Skeletal muscle cell (primary cell): ENCODE measurements at regions not wholly inside any gene's neighbourhood (a gene's known extent, or its start where the extent isn't known, plus 50 kb on each side); places are given as distances from the start of the nearest gene placed in this dataset.
"Not testable (repeated sequence)": the region's sequence is repeated elsewhere in the genome, so short reads cannot be mapped to it uniquely, and the experiment has no call there.

ENCODE experiments used
- DNase-seq: peaks from one replicate; pipeline ENCODE4 v3.0.0-alpha.2; 2010; ENCODE audit warnings: low read depth
- H3K4me3 ChIP-seq: 2 replicates; pipeline ENCODE4 v1.5.1; 2011; ENCODE audit warnings: low read depth, mild to moderate bottlenecking, control low read depth, low read length, moderate library complexity

- no peak overlapping the region for H3K4me3 ChIP-seq
- DNase-seq, result no peak
Measured at GRCh38 chr18:71443706-71444480, 1100.2 kb downstream of the CBLN2 start.

GRCh38 chr18:71442731-71443141 is 1101.4 kb downstream of the CBLN2 start:
- DNase-seq, result no peak
- no peak overlapping the region for H3K4me3 ChIP-seq

- H3K4me3 ChIP-seq, result no peak overlapping the region
- DNase-seq, result no peak
Measured at GRCh38 chr18:71441156-71441555, 1103.0 kb downstream of the CBLN2 start.

DNA sequence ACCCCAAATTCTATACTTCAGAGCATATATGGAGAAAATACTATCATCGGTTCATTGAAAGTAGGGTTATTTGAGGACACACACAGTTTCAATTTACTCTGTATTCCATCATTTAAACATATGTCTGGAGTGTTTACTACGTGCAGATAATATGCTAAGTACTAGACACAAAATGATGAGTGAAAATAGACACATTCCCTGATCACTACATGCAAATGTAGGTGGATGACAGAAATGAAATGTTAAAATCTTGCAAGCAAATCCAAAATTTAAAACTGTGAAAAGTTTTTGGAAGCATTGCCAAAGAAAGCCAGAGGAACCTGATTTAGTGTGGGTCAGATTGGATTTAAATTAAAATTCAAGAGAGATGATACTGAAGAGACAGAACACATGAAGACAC is 1106.6 kb downstream of the CBLN2 start:
- no peak overlapping the region for H3K4me3 ChIP-seq
- DNase-seq, result no peak

DNA sequence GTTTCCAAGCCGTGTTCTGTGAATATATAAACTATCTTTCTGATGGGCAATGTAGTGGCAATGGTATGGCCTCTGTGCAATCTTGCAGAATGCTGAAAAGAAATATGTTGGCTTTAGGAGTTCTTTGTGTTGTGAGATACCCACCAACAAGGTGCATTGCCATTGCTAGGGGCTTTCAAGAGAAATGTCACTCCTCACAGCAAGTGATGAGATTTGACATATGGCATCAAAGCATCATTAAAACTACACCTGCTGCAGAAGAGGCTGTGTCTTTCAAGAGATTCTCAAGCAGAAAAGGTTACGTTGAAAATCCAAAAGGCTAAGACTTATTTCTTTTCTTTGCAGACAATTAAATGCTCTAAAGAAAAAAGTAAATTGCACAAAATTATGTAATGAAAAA is 1110.8 kb downstream of the CBLN2 start:
- H3K4me3 ChIP-seq, result no peak overlapping the region
- no peak for DNase-seq

GRCh38 chr18:71431689-71432088 is 1112.5 kb downstream of the CBLN2 start:
- H3K4me3 ChIP-seq, result no peak overlapping the region
- no peak for DNase-seq

GRCh38 chr18:71431171-71431570 is 1113.0 kb downstream of the CBLN2 start:
- H3K4me3 ChIP-seq, result no peak overlapping the region
- DNase-seq, result no peak

- no peak overlapping the region for H3K4me3 ChIP-seq
- no peak for DNase-seq
Measured at GRCh38 chr18:71426441-71426840, 1117.7 kb downstream of the CBLN2 start.

- H3K4me3 ChIP-seq, result no peak overlapping the region
- no peak for DNase-seq
Measured at GRCh38 chr18:71405169-71405809, 1116.4 kb downstream of the SOCS6 start.

GRCh38 chr18:71403501-71403900 is 1114.7 kb downstream of the SOCS6 start:
- DNase-seq, result no peak
- no peak overlapping the region for H3K4me3 ChIP-seq

DNA sequence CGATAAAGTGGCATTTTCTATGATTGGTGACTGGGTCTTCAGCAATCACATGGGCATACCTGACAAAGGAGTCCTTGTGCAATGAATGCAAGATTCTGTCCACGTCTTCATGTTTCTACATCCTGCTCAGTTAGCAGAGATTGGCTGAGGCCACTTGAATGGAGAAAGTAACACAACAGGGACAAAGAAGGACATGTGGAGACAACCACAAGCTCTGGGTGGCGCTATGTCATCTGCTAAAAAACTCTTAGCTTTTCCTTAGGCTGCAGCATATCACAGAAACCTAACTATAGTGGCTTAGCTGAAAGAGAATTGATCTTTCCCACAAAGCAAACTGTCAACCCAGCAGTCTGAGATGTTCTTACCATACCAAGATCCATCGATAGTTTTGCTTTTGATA is 1109.7 kb downstream of the SOCS6 start:
- DNase-seq, result no peak
- no peak overlapping the region for H3K4me3 ChIP-seq

GRCh38 chr18:71388148-71388547 is 1099.3 kb downstream of the SOCS6 start:
- DNase-seq, result no peak
- no peak overlapping the region for H3K4me3 ChIP-seq

DNA sequence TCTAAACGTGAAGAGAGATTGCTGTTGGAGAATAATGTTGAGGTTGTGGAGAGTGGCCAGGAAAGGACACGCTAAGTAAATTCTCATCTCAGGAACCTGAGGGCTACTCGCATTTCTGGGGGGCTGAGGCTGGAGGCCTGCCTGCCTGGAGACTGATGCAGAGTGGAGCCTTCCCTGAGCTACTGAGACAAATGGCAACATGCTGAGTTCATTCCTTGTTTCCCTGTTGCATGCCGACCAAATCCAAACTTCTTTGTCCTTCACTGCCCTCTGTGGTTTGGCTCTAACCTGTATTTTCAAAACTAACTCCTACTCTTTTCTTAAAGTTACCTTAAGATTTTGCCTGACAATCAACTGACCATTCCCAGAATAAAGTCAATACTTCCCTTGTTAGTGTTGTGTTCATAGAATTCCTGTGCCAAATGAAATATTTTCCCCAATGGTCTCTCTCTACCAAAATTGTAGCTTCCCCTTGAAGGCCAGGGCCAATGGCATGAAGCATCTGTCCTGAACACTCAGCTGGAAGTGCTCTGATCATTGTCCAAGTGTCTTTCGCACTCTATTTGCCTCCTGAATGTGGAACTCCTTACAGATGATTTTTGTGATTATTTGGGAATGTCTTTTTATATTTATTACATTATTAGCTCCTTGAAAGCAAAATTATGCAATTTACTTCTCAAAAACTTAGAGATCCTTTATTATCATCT is 1085.6 kb downstream of the SOCS6 start:
- no peak for DNase-seq
- H3K4me3 ChIP-seq, result no peak overlapping the region

DNA sequence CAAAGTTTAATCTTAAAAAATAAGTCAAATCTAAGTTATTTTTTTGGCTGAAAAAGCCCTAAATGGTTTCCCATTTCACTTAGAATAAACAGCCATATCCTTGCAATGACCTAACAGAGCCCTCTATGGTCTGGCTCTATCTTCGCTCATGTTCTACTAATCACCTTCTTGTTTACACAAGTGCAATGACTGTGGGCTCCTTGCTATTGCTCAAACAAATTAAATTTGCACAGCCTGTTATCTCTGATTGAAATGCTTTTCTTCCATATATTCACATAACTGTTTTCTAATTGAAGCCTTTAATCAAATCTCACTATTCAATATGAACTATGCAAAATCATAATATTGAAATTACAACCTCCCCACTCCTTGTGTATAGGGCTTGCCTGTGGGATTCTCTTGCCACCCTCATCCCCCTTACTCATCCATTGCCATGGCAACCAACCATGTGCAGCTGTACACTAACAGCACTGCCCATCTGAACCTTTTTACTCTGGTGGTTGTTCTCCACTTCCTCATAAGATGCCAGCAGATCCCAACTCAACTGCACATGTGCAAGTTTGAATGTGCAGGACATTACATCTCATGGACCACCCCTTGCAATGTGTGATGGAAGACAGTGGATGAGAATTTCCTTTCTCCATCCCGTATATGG is 1083.2 kb downstream of the SOCS6 start:
- no peak overlapping the region for H3K4me3 ChIP-seq

DNA sequence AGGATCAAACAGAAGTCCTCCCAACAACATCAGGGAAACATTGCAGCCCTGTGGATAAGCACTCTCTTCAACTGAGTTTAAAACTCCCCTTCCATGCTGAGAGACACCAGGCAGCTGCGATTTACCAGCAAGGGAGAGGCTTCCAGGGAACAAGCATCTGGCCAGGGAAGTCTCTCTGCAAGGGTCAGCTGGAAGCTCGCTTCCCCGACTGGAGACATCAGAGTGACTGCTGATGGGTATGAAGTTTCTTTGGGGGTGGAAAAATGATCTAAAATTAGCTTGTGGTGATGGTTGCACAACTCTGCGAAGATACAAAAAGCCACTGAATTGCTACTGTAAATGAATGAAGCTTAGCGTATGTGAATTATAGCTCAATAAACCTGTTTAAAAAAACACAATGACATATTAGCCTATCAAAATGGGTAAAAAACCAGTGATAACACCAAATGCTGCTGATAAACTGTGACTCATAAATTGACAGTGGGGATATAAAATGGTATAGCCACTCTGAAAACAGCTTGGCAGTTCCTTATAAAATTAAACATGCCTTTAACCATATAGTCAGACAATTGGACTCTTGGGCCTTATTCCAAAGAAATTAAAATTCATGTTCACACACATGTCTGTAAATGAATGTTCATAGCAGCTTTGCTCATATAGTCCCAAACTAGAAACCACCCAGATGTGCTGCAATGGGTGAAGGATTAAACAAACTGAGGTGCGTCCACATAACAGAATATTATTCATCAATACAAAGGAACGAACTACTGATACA is 1082.0 kb downstream of the SOCS6 start:
- H3K4me3 ChIP-seq, result no peak overlapping the region
- DNase-seq, result no peak

More for the DNA sequence above, 1083.2 kb downstream of the SOCS6 start:
- DNase-seq, result no peak

GRCh38 chr18:71370095-71370494 is 1081.2 kb downstream of the SOCS6 start:
- H3K4me3 ChIP-seq, result no peak overlapping the region
- no peak for DNase-seq

GRCh38 chr18:71362140-71362539 is 1073.3 kb downstream of the SOCS6 start:
- no peak for DNase-seq
- no peak overlapping the region for H3K4me3 ChIP-seq

GRCh38 chr18:71355599-71355998 is 1066.8 kb downstream of the SOCS6 start:
- DNase-seq, H3K4me3 ChIP-seq: not testable (repeated sequence)

DNA sequence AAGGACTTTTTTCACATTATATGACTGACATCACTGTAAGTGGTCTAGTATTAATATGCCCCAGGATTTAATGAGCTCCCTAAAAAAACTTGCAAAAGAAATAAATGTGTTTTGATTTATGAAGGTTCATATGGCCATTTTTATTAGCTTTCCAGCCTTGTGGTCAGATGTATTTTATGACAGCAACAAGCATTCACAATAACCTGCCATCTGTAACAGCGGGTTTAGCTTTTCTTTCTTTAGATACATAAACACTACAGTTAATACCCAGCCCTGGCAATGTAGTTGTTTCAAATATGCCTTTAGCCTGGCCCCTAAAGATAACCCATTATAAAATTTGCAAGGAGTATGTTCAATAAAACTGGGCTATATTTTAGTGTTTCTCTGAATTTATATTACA is 1063.8 kb downstream of the SOCS6 start:
- no peak for DNase-seq

More for the DNA sequence above, 1063.8 kb downstream of the SOCS6 start:
- no peak overlapping the region for H3K4me3 ChIP-seq
